NCI-H2227 treated with DMSO at 0.1 percent for 48 hours (cell line): ENCODE measurements at regions not wholly inside any gene's neighbourhood (a gene's known extent, or its start where the extent isn't known, plus 50 kb on each side); places are given as distances from the start of the nearest gene placed in this dataset.

ENCODE experiments used
- DNase-seq: peaks from one replicate; lab custom pipeline; 2025; lab: John Stamatoyannopoulos, UW

- no peak for DNase-seq
These were observed 145.6 kb upstream of the GALNT17 start for GRCh38 chr7:70986297-70986696.

DNA sequence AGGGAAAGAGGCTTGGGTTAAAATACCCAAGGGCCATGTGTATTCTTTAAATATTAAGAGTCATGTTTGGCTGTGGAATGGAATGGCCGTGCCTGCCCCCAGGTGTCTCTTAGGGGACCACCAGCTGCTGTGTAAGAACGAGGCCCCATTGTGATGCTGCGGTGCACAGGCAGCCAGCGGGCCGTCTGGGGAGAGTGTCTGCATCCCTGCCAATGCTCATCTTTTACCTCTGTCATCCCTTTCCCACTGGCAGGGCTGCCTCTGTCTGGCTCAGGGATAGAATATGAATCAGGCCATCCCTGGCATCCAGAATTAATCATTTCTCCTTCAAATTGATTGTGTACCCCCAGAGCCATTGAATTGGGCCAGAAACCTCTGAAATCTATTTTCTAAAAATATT lies 137.8 kb upstream of the GALNT17 start:
- no peak for DNase-seq

GRCh38 chr7:70997261-70997660 lies 134.7 kb upstream of the GALNT17 start:
- no peak for DNase-seq

- no peak for DNase-seq
These were observed 126.8 kb upstream of the GALNT17 start for GRCh38 chr7:71005109-71005508.

- DNase-seq: no peak
These were observed 122.3 kb upstream of the GALNT17 start for GRCh38 chr7:71009636-71010035.

DNA sequence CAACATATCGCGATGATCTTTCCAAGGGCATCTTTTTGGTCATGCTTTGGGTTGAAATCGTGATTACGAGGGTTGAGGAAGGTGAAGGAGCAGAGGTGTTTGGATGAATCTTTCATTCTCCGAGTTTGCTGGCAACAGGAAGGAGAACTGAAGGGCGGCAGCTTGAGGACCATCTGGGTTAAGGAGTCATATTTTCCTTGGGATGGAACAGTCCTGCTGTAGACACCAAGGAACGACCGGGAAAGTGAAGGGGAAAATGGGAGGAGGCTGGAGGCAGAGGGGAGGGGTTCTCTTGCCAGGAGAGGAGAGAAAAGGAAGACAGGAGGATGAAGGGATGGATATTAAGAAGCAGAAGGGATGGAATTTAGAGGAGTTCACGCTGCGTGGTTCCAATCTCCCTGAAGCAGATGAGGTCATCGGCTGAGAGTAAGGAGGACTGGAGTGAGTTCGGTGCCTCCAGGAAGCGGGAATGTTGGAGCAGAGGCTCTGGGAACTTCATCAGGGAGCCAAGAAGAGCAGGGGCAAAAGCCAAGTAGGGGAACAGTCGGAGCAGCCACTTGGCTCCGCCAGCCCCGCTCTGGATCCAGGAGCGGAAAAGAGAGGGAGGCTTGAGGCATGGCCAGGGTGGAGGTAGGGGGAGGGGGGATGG lies 116.6 kb upstream of the GALNT17 start:
- DNase-seq: no peak

GRCh38 chr7:71016401-71016800 lies 115.5 kb upstream of the GALNT17 start:
- DNase-seq: no peak

DNA sequence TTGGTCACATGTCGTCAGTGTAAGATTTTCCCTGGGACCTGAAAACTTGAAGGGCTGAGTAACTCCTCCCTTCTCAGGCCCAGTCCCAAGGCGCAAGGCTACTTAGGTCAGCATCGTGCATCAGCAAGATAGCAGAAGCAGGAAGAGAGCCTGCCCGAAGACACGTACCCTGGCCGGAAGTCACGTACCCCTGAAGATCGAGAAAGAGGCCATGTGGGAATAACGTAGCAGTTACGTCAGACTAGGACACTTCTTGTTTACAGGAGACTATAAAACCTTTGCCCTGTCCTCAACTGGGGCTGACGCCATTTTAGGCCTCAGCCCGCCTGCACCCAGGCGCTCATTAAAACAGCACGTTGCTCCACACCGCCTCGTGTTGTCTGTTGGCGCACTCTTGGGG lies 114.3 kb upstream of the GALNT17 start:
- no peak for DNase-seq

- DNase-seq: no peak
These were observed 112.2 kb upstream of the GALNT17 start for GRCh38 chr7:71019706-71020105.

- DNase-seq: no peak
These were observed 110.8 kb upstream of the GALNT17 start for GRCh38 chr7:71021131-71021530.

- no peak for DNase-seq
These were observed 105.3 kb upstream of the GALNT17 start for GRCh38 chr7:71026680-71027079.

DNA sequence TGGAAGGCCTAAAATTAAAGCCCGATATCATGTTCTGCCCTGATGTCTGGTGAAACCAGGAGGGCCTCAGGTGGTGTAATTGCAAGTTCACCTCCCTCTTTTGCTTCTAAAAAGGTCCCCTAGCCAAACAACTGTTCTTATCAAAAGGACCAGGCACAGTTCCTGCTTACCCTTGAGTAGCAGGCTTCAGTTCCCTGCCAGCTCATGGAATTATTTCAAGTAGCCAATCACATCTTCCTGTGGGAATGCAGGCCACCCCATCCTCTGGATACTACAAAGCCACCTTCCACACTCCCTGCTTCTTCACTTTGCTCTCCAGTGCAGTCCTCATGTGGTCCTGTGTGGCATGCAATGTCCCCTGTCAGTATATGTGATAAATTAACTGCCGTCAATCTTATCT lies 97.7 kb upstream of the GALNT17 start:
- no peak for DNase-seq

DNA sequence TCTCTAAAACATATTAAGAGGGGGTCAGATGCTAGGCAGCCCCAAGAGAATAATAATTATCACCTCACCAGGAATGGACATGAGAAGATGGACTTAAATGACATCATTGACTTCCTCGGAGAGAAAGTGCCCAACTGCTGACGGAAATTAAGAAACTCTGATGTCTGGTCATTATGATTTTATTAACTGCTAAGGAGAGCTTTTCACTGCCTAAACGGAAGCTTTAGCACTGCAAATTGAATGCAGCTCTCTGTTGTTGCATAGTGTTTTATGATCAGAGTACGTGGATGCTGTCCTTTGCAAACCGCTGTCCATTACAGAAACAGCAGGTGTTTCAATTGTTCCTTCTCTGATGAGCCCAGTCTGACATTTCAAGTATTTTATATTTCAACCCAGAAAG lies 89.4 kb upstream of the GALNT17 start:
- no peak for DNase-seq

DNA sequence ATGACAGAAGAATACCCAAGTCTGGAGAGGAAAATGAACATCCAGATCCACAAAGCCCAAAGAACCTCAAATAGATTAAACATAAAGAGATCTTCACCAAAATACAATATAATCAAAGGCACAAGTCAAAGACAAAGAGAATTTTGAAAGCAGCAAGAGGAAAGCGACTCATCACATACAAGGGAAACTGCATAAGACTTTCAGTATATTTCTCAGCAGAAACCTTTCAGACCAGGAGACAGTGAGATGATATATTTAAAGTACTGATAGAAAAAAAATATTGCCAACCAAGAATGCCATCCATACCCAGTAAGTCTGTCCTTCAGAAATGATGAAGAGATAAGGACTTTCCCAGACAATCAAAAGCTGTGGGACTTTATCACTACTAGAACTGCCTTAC lies 81.5 kb upstream of the GALNT17 start:
- DNase-seq: no peak

GRCh38 chr7:71055504-71055903 lies 76.4 kb upstream of the GALNT17 start:
- DNase-seq: no peak

GRCh38 chr7:71077743-71078476 lies 54.0 kb upstream of the GALNT17 start:
- DNase-seq: no peak
